GM12872 (cell line): ENCODE measurements at regions not wholly inside any gene's neighbourhood (a gene's known extent, or its start where the extent isn't known, plus 50 kb on each side); places are given as distances from the start of the nearest gene placed in this dataset.

Source experiments
- CTCF ChIP-seq: IDR thresholded peaks from 3 replicates; pipeline ENCODE4 v1.5.1; 2011; ENCODE audit warnings: low read depth, mild to moderate bottlenecking, low read length, moderate library complexity; ENCODE audit not compliant: insufficient read depth

GRCh38 chr9:119577881-119578280, 208.6 kb upstream of the BRINP1 start:
- no peak for TF ChIP-seq CTCF

DNA sequence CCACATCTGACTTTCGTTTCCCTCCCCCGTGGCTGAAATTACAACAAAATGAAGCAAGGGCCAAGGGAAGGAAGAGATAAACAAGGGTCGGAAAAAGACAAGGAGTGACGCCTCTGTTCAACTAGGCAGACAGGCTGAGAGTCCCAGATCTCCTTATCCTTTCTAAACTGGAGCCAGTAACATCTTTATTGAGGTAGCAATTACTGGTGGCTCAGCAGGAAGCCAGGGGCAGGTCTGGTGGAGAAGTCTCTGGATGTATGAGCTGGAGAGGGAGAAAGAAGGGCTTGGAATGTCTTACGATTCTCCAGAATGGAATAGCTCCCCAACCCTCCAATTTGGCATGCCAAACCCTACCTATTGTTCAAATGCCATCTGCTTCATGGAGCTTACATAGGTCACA, 190.8 kb upstream of the BRINP1 start:
- TF ChIP-seq CTCF = no peak

- no peak for TF ChIP-seq CTCF
These were observed 189.8 kb upstream of the BRINP1 start for GRCh38 chr9:119559056-119559455.

DNA sequence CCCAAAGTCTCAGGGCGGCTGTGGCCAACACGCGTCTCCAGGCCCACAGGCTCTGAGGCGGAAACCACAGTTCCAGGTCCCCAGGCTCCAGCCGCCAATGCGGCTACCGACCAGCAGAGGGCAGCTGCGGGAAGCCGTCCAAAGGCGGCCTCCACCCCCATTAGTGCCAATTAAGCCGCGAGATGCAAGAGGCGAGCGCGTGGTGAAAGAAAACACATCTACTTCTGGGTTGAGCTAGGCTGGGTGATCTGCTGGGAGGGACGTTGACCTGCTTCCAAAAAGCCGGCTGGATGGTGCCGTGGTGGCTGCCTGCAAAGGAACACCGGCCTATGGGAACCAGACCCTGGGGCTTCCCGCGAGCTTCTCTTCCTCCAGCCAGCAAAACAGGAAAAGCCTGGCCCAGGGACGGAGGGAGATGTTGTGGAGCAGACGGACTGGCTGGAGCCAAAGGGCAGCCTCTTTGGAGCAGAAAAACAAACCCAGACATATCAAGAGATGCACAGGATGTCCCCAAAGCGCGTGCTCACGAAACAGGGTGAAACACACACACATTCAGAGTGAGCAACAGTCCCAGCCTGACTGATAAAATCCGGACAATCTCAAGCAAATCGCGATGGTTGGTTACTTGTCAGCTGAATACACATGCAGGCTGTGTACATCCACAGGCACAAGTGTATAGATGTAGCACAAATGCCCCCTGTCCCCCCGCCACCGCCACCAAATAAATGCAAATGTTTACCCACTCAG, 187.1 kb upstream of the BRINP1 start:
- TF ChIP-seq CTCF = peak; percentile 98

GRCh38 chr9:119544492-119544891, 175.3 kb upstream of the BRINP1 start:
- TF ChIP-seq CTCF = no peak

DNA sequence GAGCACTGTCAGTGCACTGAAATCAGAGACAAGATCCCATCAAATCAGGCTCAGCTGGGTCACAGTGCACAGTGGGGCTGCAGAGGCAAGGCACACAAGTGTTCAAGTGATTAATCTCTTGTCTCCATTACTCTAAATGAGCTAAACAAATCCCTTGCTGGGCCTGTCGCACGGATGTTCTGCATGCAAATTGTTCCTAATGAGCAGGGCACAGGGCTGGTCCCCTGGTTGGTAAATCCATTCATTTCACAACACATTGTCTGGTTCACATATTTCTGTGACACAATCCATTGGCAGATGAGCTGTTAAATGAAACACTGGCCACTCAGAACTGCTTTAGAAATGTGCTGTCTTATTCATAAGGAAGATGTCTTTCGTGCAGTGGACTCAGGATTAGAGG, 167.9 kb upstream of the BRINP1 start:
- no peak for TF ChIP-seq CTCF

DNA sequence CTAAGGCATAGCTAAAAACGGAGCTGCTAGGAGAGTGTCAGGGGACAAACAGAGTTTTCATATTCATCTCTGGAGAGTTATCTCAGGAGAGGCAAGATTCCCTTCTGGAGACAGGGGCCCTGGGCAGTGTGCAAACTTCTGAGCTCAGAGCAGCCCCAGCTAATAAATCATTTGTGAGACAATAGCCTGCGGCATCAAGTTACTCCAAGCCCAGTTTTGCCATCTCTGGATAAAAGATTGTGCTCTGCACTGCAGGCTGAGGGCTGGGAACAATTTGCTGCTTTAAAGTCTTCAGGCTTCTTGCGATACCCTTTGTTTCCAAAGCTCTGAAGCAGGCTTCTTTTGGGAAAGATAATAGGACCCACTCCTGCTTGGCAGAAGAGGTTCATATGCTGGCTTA, 164.3 kb upstream of the BRINP1 start:
- TF ChIP-seq CTCF = no peak
